NCI-H146 treated with DMSO at 0.1 percent for 48 hours (cell line): ENCODE measurements at regions not wholly inside any gene's neighbourhood (a gene's known extent, or its start where the extent isn't known, plus 50 kb on each side); places are given as distances from the start of the nearest gene placed in this dataset.

Experiments used
- DNase-seq: peaks from one replicate; lab custom pipeline; 2025; ENCODE audit not compliant: unreplicated experiment; lab: John Stamatoyannopoulos, UW

DNA sequence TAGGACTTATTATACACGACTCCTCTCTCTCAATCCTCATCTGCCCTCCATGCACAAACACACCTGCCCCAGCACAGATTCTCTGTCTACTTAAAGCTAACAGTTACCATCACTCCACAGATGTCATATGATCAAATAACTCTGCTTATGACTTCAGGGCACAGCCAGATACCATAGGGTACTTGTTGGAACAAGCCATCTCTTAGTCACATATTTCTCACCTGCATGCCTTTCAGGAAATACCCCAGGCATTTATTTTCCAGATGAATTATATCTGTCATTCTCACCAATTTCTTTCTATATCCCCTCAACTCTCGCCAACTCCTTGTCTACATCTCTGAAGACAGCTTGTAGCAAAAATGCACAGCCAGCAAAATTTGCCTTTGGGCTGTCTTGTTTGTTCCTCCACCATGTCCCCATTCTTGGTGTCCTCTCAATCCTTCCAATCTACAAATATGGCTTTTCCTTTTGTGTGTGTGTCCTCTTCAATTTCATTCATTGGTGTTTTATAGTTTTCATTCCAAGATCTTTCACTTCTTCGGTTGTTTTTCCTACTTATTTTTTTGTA, 353.9 kb upstream of the CAMK1G start:
- DNase-seq, result peak; percentile 8

DNA sequence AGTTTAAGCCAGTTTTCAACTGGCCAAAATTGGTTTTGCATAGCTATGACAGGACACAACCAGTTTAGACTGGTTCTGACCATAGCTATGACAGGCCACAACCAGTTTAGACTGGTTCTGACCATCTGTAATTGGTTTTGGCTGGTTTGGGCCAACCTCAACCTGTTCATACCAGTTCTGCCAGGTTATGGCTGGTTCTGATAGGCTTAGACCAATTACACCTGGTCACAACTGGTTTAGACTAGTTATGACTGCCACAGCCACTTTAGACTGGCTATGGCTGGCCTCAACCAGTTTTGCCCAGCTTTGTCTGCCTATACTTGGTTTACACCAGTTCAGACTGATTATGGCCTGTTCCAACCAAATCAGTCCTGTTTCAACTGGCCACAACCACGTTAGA, 353.2 kb upstream of the CAMK1G start:
- DNase-seq, result no peak

DNA sequence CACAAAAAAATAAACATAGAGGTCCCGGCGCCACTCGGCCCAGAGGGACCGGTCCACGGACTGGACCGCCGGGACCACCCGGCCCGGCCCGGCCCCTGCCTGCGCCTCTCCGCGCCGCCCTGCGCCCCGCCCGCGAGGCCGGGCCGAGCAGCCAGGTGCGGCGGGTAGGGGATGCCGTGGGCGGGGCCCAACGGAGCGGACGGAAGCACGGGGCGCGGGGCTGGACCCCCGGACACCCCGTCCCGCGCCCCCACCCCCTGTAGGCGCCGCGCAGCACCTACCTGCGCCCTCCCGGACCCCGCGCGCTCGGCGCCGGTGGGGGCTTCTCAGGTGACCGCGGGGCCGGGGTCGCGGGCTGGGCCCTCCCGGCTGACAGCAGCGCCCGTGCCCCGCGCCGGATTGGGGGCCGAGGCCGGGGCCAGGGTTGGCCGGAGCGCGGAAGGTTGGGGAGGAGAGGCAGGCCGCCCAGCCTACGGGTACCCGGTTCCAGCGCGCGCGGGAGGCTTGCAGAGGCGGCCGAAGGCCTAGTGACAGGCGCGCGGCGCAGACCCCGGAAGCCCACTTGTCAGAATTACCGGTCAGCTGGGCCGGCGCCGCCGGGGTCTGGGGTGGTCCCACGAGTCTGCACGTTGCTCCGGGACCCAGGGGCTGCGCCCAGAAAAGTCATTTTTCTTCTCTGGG, 351.9 kb upstream of the CAMK1G start:
- DNase-seq, result no peak

DNA sequence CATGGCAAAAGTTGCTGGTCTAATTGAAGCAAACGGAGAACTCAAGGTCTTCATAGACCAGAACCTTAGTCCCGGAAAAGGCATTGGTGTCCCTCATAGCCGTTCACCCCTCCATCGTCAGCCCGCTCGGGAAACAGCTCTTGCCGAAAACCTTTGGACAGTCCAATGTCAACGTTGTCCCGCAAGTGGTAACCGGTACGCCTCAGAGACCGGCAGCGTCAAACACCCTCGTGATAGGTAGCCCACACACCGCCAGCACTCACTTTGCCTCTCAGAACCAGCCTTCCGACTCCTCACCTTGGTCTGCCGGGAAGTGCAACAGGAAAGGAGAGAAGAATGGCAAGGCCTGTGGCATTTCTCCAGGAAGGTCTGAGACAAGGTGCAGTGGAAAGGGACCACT, 351.3 kb upstream of the CAMK1G start:
- DNase-seq, result no peak

DNA sequence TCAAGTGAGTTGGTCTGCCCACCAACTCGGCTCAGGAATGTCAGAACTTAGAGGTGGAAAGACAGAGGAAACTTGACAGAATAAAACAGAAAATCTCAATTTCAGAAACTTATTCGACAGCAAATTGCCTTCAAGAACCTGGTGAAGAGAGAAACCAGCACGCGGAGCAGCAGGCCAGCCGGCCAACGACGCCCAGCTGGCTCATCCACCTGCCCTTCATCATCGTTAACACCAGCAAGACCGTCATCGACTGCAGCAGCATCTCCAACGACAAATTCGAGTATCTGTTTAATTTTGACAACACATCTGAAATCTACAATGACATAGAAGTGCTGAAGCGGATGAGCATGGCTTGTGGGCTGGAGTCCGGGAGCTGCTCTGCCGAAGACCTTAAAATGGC, 350.8 kb upstream of the CAMK1G start:
- DNase-seq, result no peak

DNA sequence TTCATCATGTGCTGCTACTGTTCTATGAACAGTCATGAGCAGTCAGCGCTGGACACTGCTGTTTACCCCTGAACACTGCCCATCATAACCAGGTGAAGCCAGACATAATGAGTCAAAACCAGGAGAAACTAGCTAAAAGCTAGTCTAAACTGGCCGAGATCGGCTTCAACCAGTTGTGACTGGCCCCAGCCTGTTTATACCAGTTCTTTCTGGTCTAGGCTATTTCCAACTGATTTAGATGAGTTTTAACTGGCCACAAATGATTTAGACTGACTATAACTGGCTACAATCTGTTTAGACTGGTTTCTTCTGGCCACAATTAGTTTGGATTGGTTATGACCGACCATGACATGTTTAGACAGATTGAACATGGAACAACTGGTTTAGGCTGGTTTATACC, 348.3 kb upstream of the CAMK1G start:
- no peak for DNase-seq

DNA sequence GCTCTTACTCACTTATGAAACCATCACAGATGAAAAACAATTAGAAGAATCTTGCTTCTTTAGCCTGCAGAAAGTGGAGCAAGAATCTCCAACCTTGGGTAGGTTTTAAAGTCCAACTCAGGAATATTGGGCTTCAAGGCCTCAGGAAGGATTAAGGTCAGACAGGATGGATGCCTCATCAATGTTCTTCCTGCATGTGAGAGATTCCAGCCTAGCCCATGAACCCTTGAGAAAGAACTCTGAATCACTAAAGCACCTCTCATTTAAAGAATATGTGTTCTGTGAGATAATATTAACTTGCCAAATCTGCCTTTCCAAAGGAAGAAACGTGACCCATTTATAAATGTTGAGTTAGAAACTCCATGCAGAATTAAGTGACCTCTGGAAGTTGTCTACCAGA, 345.2 kb upstream of the CAMK1G start:
- DNase-seq, result no peak

DNA sequence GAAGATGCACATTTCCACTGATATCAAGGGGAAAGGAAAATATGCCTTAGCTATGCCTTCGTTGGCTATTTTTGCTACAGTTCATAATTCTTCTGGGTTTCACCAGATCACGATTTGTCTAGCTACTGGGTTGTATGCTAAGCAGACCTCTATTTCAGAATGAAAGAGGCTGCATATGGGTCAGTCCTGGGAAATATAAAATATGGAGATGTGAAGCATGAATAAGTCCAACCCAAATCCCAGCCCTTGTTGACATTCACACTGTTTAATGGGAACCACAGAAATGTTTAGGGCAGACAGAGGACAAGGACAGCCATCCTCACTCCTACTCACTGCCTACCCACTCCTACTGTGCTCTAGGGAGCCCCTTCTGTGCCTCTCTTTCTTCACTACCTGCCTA, 343.2 kb upstream of the CAMK1G start:
- no peak for DNase-seq

DNA sequence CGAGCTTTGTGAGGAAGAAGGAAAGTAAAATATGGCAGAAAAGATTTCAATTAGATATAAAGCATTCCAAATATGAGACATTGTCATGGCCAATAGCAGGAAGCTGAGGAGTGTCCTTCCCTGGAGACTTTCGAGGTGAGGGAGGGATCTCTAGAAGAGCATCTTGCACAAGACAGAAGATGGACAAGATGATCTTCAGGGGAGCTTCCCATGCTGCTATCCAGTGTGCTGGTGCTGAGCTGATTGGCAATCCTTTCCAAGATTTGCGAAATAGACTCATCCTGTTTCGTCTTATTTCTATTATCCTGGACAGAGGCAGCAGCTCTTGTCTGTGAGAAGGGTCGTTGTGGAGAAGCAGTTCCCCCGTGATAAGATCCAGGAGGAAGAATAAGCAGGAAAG, 342.0 kb upstream of the CAMK1G start:
- no peak for DNase-seq

DNA sequence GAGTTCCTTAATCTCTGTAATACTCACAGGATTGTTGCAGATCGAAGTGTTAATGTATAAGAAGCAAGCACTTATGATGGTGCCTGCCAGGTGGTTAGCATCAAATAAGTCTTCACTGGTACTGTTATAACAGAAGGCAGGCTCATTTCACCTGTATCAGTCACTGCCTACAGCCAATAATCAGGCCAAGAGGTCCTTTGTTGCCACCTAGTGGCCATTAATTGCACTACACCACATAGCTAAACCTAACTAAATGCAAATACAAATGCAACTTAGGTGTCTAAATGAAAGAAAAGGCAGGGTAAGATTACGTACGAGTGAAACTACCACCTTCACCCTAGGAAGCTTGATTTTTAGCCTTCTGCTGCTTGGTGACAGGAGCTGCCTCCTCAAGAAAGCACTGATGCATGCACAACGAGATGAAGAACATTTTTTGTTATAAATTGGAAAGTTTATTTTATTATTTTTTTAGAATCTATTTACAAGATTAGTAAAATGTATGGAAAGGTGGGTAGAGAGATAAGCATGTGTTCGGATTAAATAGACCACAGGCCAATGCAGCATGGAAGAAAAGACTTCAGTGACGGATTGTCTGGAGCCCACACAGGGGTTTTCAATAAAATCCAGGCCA, 334.8 kb upstream of the CAMK1G start:
- DNase-seq, result peak; percentile 65

DNA sequence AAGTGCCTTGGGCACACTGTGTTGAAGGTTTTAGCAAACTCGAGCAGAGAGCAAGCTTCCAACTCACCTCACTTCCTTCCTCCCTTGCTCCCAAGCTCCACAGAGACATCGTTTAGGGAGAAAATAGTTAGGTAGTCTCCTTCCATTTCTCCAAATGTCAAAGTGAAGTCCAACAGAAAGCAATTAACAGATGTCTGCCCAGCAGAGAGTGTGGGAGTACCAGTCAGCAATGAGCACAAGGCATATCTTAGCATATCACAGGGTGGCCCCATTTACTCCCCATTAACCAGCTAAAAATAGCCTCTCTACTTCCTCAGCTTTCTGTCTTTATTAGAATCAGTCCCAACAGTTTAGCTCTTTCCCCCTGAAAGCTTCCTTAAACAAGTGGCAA, 334.2 kb upstream of the CAMK1G start:
- no peak for DNase-seq

DNA sequence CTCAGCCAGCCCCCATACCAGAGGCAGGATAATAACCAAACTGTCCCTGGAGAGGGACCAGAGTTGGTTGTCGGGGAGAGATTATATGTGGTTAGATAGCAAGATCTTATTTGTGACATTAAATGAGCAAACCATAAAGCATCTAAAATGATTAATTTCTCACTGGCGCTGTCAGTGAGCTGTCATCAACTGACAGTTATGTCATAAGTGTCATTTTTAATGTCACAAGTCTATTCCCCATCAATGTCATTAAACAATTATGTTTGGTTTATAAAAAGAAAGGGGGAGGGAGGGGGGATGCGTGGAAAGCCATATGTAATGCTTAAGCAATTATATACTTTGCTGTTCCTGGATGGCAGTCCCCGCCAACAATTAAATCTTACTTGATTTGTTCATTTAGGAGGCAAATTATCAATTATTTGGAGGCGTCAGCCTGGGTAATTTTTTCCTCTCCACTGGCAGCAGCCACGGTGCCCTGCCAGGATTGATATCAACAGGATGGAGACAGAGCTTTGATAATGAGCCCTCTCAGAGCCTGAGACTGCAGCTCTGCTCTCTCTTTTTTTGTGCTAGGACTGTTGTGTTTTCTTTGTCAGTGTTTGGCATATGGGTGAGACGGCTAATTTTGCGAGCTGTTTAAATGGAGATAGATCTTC, 333.6 kb upstream of the CAMK1G start:
- DNase-seq, result no peak

DNA sequence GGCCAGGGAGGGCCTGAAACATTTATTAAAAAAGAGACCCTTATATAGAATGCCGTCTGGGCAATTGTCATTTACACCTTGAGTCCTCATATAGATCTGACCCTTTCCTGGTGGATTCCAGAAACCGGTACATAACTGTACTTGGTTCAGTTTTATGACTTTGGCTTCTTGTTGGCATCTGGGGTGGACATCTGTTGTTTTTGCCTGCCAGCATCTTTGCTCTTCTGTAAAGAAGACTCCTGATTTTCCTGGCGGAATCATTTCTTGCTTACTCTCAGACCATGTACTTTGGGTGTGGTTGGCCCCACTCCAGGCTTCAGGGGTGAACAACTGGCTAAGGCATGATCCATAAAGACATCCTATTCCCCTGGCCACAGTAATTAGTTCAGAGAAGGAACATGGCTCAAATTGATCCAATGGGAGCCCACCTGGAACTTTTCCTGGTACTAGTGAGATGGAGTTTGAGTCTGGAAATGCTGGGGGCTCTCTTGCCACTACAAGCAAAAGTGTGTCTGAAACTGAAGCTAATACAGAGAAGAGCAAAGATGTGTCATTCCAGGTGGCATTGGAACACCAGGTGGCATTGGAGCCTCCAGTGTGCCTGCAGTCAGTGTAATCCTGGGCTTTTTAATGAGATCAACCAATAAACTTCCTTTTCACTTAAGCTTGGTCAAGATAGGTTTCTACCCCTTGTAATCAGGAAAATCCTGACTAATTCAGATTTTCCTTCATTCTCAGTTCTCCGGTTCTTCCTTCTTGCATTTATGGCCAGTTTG, 332.5 kb upstream of the CAMK1G start:
- DNase-seq, result no peak

DNA sequence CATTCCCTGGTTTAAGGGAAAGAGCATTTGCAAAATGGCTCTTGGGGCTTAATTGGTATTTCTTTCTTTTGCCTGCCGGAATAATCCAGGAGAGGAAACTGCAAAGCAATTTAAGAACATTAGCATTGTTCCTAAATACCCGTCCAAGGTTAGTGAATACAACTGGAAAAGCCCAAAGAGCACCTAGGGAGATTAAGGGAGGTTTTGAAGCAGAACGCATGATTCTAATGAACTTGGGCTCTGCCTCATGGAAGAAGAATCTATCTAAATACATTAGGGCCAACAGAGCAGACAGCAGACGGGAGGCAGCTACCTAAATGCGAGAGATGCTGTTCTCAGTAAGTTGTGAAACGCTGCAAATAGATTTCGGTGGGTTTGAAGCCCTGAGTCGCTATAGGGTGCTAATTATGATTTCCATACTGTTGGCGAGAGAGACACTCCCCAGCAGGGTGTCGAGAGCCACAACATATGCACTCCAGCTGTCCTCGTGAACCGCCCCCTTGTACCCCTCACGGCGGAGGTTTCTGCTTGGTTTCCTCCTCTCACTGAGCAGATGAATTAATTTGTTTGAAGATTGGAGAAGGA, 326.7 kb upstream of the CAMK1G start:
- DNase-seq, result no peak

DNA sequence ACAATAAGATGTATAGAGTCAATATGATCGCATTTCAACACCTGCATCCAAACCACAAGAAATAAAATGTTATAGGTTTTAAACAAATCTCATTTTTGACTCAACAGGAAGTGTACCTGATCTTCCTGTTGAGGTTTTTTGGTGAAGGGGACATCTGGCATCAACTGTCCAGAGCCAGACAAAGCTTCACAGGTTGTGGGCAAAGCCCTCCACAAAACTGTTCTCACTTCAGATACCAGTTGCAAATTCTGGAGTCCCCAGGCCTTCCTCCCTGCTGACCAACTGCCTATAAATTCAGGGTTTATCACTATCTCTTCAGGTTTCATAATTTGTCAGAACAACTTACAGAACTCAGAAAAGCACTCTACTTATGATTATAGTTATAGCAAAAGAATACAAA, 326.1 kb upstream of the CAMK1G start:
- no peak for DNase-seq

DNA sequence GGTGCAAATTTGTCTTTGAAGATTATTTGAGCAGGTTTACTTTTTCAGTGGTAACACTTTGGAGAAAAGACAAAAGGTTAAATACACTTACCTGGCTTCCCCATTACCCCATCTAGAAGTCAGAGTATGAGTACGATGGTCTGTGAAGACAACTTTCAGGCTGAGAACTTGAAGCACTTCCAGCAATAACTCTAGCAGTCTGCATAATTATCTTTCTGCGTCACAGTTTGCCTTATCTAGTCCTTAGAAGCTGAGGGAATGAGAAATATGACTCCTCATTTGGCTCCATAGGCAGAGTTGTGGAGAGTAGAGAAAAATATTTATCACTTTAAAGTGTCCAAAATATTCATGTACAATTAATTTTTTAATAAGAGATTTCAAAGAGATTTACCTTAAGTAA, 323.4 kb upstream of the CAMK1G start:
- no peak for DNase-seq

DNA sequence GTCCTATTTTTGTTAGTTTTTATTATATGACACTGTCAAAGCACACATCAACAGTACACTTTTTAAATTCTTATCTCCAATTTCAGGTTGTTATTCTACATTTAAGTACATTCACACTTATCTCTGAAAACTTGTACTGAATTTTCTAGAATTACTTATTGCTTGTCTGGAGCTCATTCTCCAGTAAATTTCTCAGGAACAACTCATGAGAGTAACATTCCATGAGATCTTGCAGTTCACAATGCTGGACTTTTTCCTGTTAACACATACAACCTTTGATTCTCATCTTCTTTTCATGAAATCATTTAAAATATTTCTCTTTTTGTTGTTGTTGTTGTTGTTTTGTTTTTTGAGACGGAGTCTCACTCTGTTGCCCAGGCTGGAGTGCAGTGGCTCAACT, 320.9 kb upstream of the CAMK1G start:
- DNase-seq, result no peak

DNA sequence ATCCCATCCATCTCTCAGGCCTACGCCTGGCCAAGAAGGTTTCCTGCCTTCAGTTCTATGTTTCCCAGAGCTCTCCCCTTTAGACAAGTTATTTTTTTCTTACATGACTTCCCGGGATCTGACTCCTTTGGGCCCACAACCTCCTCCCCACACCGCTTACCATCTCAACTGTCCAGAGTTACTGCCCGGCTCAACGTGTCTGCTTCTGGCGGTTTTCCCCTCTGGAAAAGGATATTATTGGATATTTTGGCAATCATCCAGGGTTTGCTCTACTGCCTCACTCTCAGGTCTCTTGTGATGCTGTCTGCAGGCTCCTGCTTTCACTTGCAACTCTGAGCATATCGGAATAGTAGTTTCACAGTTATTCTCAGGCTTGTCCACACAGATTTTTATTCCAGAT, 318.2 kb upstream of the CAMK1G start:
- DNase-seq, result no peak

DNA sequence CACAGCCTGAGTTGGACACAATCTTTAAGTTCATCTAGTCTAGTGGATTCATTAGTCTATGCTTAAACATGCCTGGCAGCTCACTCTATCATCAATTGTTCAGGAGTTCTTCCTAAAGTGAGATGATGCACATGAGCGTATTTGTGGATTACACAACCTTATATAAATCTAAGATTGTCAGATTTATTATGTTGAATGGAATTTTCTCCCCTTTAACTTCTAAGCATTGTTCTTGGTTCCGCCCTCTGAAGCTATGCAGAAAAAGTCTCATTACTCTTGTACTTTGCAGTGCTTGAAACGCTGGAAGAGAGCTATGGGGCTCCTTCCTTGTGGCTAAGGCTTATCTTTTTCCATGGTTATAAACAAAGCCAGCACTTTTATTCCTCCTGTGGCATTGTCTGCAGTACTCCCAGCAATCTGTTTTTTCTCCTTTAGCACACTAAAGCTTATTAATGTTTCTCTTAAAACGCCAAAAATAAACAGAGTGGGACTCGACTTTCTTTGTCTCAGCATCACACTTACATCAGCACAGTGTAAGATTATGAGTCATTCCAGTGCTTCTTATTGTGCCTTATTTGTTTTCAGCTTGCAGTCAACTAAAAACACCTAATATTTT, 316.8 kb upstream of the CAMK1G start:
- no peak for DNase-seq

DNA sequence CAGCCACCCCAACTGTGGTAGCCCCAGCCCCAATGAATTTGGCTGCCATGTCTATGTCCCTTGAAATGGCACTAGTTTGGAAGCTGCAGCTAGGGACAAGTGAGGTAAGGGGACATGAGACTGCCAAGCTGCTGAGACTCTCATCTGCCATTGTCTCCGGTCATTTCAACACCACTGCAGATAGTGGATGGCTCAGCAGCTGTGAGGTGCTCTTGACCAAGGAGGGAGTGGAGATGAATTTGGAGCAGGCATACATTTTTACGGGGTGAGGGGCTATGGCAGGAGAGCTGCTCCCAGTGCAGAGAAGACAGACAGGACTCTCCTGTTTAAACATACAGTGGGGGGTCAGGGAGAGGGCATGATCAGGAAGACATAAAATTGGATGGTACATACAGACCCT, 315.5 kb upstream of the CAMK1G start:
- DNase-seq, result no peak

DNA sequence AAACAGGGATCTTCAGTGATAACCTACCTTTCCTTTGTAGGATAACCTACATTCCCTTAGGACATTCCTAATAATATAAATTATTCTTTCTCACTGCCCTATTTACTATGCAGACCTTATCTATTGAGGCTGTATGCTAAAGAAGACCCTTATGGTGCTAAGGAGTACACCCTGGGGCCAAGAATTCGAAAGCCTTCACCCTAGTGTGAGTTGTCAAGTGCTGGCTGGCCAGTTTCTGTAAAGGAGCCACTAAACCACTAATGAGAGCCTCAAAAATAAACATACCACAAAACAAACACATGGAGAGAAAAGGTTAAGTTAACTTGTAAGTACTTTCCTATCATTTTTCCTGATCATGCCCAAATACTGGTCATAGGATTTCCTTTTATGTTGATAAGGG, 315.0 kb upstream of the CAMK1G start:
- DNase-seq, result no peak
